ENCODE measurements at regions not wholly inside any gene's neighbourhood (a gene's known extent, or its start where the extent isn't known, plus 50 kb on each side); places are given as distances from the start of the nearest gene placed in this dataset.

GRCh38 chr2:65565681-65566080, 133.3 kb upstream of the SPRED2 start:
- H3K4me3 ChIP-seq, result no peak overlapping the region
- intact Hi-C loops (cut with DNase I), result no loop called here
- no peak for TF ChIP-seq CTCF (IDR thresholded peaks at IDR 0.05)
- H3K27me3 ChIP-seq, result no peaks in the 10 kb centered on the region
- DNase-seq (ENCODE audit: low spot score in 2 of 2), result no peak
- no peaks in the 10 kb centered on the region for H3K36me3 ChIP-seq
- H3K9me3 ChIP-seq, result no peaks in the 10 kb centered on the region
- H3K4me1 ChIP-seq, result no peaks in the 10 kb centered on the region
- no peak overlapping the region for H3K27ac ChIP-seq

GRCh38 chr2:65564299-65564698, 131.9 kb upstream of the SPRED2 start:
- intact Hi-C loops (cut with DNase I), result no loop called here
- Histone ChIP-seq H3K36me3 (no peaks in the 10 kb centered on the region), H3K27me3 (no peaks in the 10 kb centered on the region), H3K9me3 (no peaks in the 10 kb centered on the region), H3K4me3 (no peak overlapping the region), H3K4me1 (no peaks in the 10 kb centered on the region), H3K27ac (no peak overlapping the region)
- TF ChIP-seq CTCF (IDR thresholded peaks at IDR 0.05), result no peak
- no peak for DNase-seq (ENCODE audit: low spot score in 2 of 2)

GRCh38 chr2:65562890-65563289, 130.5 kb upstream of the SPRED2 start:
- no peak for TF ChIP-seq CTCF (IDR thresholded peaks at IDR 0.05)
- H3K9me3 ChIP-seq, result no peaks in the 10 kb centered on the region
- intact Hi-C loops (cut with DNase I), result no loop called here

GRCh38 chr2:65558743-65559142, 126.3 kb upstream of the SPRED2 start:
- Histone ChIP-seq H3K9me3 (no peaks in the 10 kb centered on the region), H3K36me3 (no peaks in the 10 kb centered on the region), H3K27ac (no peak overlapping the region), H3K4me3 (no peak overlapping the region), H3K27me3 (no peaks in the 10 kb centered on the region), H3K4me1 (no peaks in the 10 kb centered on the region)
- DNase-seq (ENCODE audit: low spot score in 2 of 2), result no peak
- intact Hi-C loops (cut with DNase I), result no loop called here
- no peak for TF ChIP-seq CTCF (IDR thresholded peaks at IDR 0.05)

More at GRCh38 chr2:65562890-65563289, 130.5 kb upstream of the SPRED2 start:
- Histone ChIP-seq H3K4me1 (no peaks in the 10 kb centered on the region), H3K27ac (no peak overlapping the region), H3K27me3 (no peaks in the 10 kb centered on the region), H3K36me3 (no peaks in the 10 kb centered on the region), H3K4me3 (no peak overlapping the region)
- no peak for DNase-seq (ENCODE audit: low spot score in 2 of 2)

- Histone ChIP-seq H3K4me1 (peaks cover 0 to 4% of the 10 kb centered on the region in 2 donors), H3K9me3 (no peaks in the 10 kb centered on the region), H3K36me3 (no peaks in the 10 kb centered on the region), H3K4me3 (no peak overlapping the region), H3K27ac (no peak overlapping the region), H3K27me3 (no peaks in the 10 kb centered on the region)
- no peak for TF ChIP-seq CTCF (IDR thresholded peaks at IDR 0.05)
- DNase-seq (ENCODE audit: low spot score in 2 of 2), result no peak
- intact Hi-C loops (cut with DNase I), result no loop called here
Measured at GRCh38 chr2:65557616-65558573, 125.5 kb upstream of the SPRED2 start.

Data from ascending aorta (tissue), 2 donors.